ENCODE measurements at regions not wholly inside any gene's neighbourhood (a gene's known extent, or its start where the extent isn't known, plus 50 kb on each side); places are given as distances from the start of the nearest gene placed in this dataset.

GRCh38 chr7:85829817-85830432, 643.1 kb upstream of the SEMA3D start:
- no peak for DNase-seq (ENCODE audit: low spot score in 2 of 2)
- TF ChIP-seq CTCF (IDR thresholded peaks at IDR 0.05) (no peak), POLR2A (IDR thresholded peaks at IDR 0.05) (no peak)
- intact Hi-C loops (cut with DNase I; ENCODE audit: low total_unique reads): no loop called here
- WGBS, 2 donors: 60 to 66% methylated on average over 3 of the region's 3 CpGs
- H3K4me3 ChIP-seq (ENCODE audit: low read depth, poor library complexity, severe bottlenecking): no peak overlapping the region

GRCh38 chr7:85829176-85829575, 642.3 kb upstream of the SEMA3D start:
- H3K4me3 ChIP-seq (ENCODE audit: low read depth, poor library complexity, severe bottlenecking): no peak overlapping the region
- intact Hi-C loops (cut with DNase I; ENCODE audit: low total_unique reads): no loop called here
- TF ChIP-seq CTCF (IDR thresholded peaks at IDR 0.05) (no peak), POLR2A (IDR thresholded peaks at IDR 0.05) (no peak)
- no peak for DNase-seq (ENCODE audit: low spot score in 2 of 2)
- WGBS, 2 donors: 98% methylated on average over 1 of the region's 1 CpG

- 72 to 77% methylated on average over 2 of the region's 2 CpGs for WGBS, 2 donors
- intact Hi-C loops (cut with DNase I; ENCODE audit: low total_unique reads): no loop called here
- H3K4me3 ChIP-seq (ENCODE audit: low read depth, poor library complexity, severe bottlenecking): no peak overlapping the region
- TF ChIP-seq CTCF (IDR thresholded peaks at IDR 0.05): no peak
- no peak for TF ChIP-seq POLR2A (IDR thresholded peaks at IDR 0.05)
- no peak for DNase-seq (ENCODE audit: low spot score in 2 of 2)
Measured at GRCh38 chr7:85828614-85829013, 641.8 kb upstream of the SEMA3D start.

GRCh38 chr7:85823396-85824080, 636.7 kb upstream of the SEMA3D start:
- H3K4me3 ChIP-seq (ENCODE audit: low read depth, poor library complexity, severe bottlenecking): no peak overlapping the region
- intact Hi-C loops (cut with DNase I; ENCODE audit: low total_unique reads): no loop called here
- no peak for DNase-seq (ENCODE audit: low spot score in 2 of 2)
- no peak for TF ChIP-seq CTCF (IDR thresholded peaks at IDR 0.05)
- no peak for TF ChIP-seq POLR2A (IDR thresholded peaks at IDR 0.05)
- 62 to 71% methylated on average over 8 of the region's 8 CpGs for WGBS, 2 donors

- no peak for TF ChIP-seq POLR2A (IDR thresholded peaks at IDR 0.05)
- no peak for TF ChIP-seq CTCF (IDR thresholded peaks at IDR 0.05)
- intact Hi-C loops (cut with DNase I; ENCODE audit: low total_unique reads): no loop called here
- no peak overlapping the region for H3K4me3 ChIP-seq (ENCODE audit: low read depth, poor library complexity, severe bottlenecking)
- 88 to 95% methylated on average over 3 to 4 of the region's 4 CpGs for WGBS, 2 donors
- no peak for DNase-seq (ENCODE audit: low spot score in 2 of 2)
Measured at GRCh38 chr7:85821926-85822325, 635.1 kb upstream of the SEMA3D start.

Data from lower leg skin (tissue), 4 donors.